ENCODE measurements at regions not wholly inside any gene's neighbourhood (a gene's known extent, or its start where the extent isn't known, plus 50 kb on each side); places are given as distances from the start of the nearest gene placed in this dataset.

GRCh38 chr1:234546387-234546704 is 63.6 kb downstream of the IRF2BP2 start:
- no peak overlapping the region for H3K4me3 ChIP-seq (ENCODE audit: insufficient read depth, low read depth, low read length)
- WGBS, 2 experiments (ENCODE audit: extremely low coverage in 2 of 2, insufficient read length in 1 of 2), result no CpG with 5 or more reads among the region's 7 CpGs
- H3K9me3 ChIP-seq (ENCODE audit: control insufficient read depth, insufficient read depth, low read length), result no peaks in the 10 kb centered on the region
- no peak overlapping the region for H3K4me2 ChIP-seq (ENCODE audit: low read depth, low read length)
- H3K18ac ChIP-seq (ENCODE audit: low read depth, low read length), result no peak overlapping the region
- H3K4me1 ChIP-seq (ENCODE audit: control insufficient read depth, insufficient read depth, low read length), result peaks cover 19% of the 10 kb centered on the region
- ChIA-PET POLR2A (ENCODE audit: unreplicated experiment) (no interaction called here), CTCF (no interaction called here)
- no peak for DNase-seq
- no TSS peak for BruUV-seq (replicated peaks)
- no peaks in the 10 kb centered on the region for H4K20me1 ChIP-seq (ENCODE audit: insufficient read depth, low read length)
- no peaks in the 10 kb centered on the region for H3K36me3 ChIP-seq (ENCODE audit: control insufficient read depth, insufficient read depth, low read length)
- ATAC-seq (ENCODE audit: low read depth), result no peak
- H3K79me1 ChIP-seq (ENCODE audit: low read depth in 1 of 2, low read length in 2 of 2), result no peaks in the 10 kb centered on the region
- H2BK20ac ChIP-seq (ENCODE audit: low read depth, low read length), result no peak overlapping the region
- dilution Hi-C loops (cut with HindIII; ENCODE audit: low sequenced_read_pairs, unreplicated experiment), result no loop called here
- H3K4ac ChIP-seq (ENCODE audit: low read depth, low read length), result peak overlapping the region; percentile 56; the same call in 1 of the 2 replicates
- H2AK9ac ChIP-seq (replicated peaks; ENCODE audit: low read depth, low read length, poor library complexity), result no peak overlapping the region
- no peak overlapping the region for H2AFZ ChIP-seq (replicated peaks; ENCODE audit: low read length, poor library complexity)
- H4K5ac ChIP-seq (ENCODE audit: low read depth, low read length), result no peak overlapping the region
- no peak overlapping the region for H3K9ac ChIP-seq (ENCODE audit: low read depth, low read length)
- intact Hi-C loops (cut with micrococcal nuclease), result no loop called here
- H2BK120ac ChIP-seq (ENCODE audit: low read depth, low read length), result no peak overlapping the region
- no peak overlapping the region for H2BK15ac ChIP-seq (ENCODE audit: low read depth, low read length)
- peaks cover 13% of the 10 kb centered on the region for H3K9me1 ChIP-seq (ENCODE audit: insufficient read depth, low read length)
- no peak overlapping the region for H3K27ac ChIP-seq (ENCODE audit: insufficient read depth, low read length)
- H3K56ac ChIP-seq (ENCODE audit: extremely low read depth, insufficient read depth, low read length), result no peak overlapping the region
- in situ Hi-C loops (cut with MboI; ENCODE audit: low sequenced_read_pairs), result loop anchor here (5.0 kb wide), 1 partner anchor 51 kb away; no protein-coding TSS in a partner anchor
- no peak overlapping the region; the same call in 1 of the 2 replicates for H3K14ac ChIP-seq (replicated peaks; ENCODE audit: low read depth, low read length)
- no peaks in the 10 kb centered on the region for H3K27me3 ChIP-seq (ENCODE audit: control insufficient read depth, insufficient read depth, low read length)
- H2AK5ac ChIP-seq (ENCODE audit: low read depth, low read length), result no peak overlapping the region
- H3K23ac ChIP-seq (ENCODE audit: low read depth, low read length), result no peak overlapping the region
- no peak overlapping the region for H2BK5ac ChIP-seq (ENCODE audit: low read depth, low read length, poor library complexity, severe bottlenecking)
- peak overlapping the region in 1 of 2 experiments; percentile 39; a peak in 1 of 4 replicates for H4K8ac ChIP-seq (ENCODE audit: low read depth in 2 of 2, low read length in 2 of 2)
- TF ChIP-seq SMC3 (IDR thresholded peaks at IDR 0.05; ENCODE audit: low read depth, low read length), result no peak
- no peak for TF ChIP-seq USF2 (IDR thresholded peaks at IDR 0.05; ENCODE audit: low read depth, low read length)
- no peak for TF ChIP-seq RCOR1 (IDR thresholded peaks at IDR 0.05; ENCODE audit: insufficient replicate concordance, low read length)
- TF ChIP-seq RFX5 (IDR thresholded peaks at IDR 0.05; ENCODE audit: low read depth, low read length), result no peak
- no peak for TF ChIP-seq POLR2A (IDR thresholded peaks at IDR 0.05; ENCODE audit: low read depth, low read length)
- no peak for TF ChIP-seq ELK1 (IDR thresholded peaks at IDR 0.05; ENCODE audit: borderline replicate concordance, low read depth, low read length)
- TF ChIP-seq CEBPB (IDR thresholded peaks at IDR 0.05; ENCODE audit: low read depth, low read length), result no peak; the same call in 1 of the 2 replicates
- TF ChIP-seq CHD1 (IDR thresholded peaks at IDR 0.05; ENCODE audit: low read depth, low read length), result no peak
- TF ChIP-seq FOS (IDR thresholded peaks at IDR 0.05; ENCODE audit: low read depth, low read length), result no peak
- no peak overlapping the region for H4K91ac ChIP-seq (ENCODE audit: insufficient read depth, low read depth, low read length)

Data from IMR-90 (cell line).